ENCODE measurements at regions not wholly inside any gene's neighbourhood (a gene's known extent, or its start where the extent isn't known, plus 50 kb on each side); places are given as distances from the start of the nearest gene placed in this dataset.

DNA sequence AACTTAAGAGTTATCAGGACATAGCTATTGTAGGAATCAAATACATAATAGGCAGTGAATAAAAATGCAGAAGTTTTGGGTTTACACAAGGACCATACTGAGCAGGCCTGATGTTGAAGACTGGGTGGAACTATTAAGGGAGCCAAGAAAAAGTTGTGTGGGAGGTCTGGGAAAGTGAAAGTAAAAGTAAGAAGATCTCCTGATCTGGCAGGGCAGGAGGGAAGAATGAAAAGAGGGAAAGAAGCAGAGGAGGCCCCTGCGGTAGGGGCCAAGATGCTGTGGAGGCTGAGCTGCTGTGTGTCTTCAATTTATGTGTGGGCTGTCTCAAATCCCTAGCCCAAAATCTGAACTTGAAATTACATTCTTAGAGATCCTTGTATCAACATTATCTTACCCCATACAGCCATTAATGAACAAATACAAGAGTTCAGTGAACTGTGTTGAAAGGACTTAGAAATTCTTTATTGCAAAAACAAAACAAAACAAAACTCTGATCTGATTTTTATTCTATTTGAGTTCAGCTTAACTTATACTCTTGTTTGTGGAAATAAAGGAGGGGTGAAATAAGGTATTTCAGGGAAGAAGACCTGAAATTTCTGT lies 1183.8 kb downstream of the HACE1 start:
- no peak for DNase-seq (ENCODE audit: low read depth in 1 of 2, low spot score in 2 of 2)

More for the DNA sequence above, 1183.8 kb downstream of the HACE1 start:
- Histone ChIP-seq H4K91ac (replicated peaks; ENCODE audit: insufficient read length, low read length) (no peak overlapping the region), H3K9ac (replicated peaks in 1 of 4; ENCODE audit: extremely low read depth in 1 of 4, low read depth in 3 of 4, low read length in 3 of 4) (no peak overlapping the region), H3K27me3 (replicated peaks in 1 of 4; ENCODE audit: control insufficient read depth in 3 of 4, extremely low read depth in 1 of 4, insufficient read depth in 3 of 4, low read length in 3 of 4) (peaks cover 0 to 1% (median 0%) of the 10 kb centered on the region in 4 experiments; a peak in 1 of 7 replicates), H3K79me2 (ENCODE audit: control insufficient read depth in 1 of 2, insufficient read depth in 2 of 2, low read length in 2 of 2) (no peaks in the 10 kb centered on the region), H2BK12ac (ENCODE audit: low read depth, low read length) (no peak overlapping the region), H3K4ac (replicated peaks; ENCODE audit: insufficient read length, low read depth, low read length) (no peak overlapping the region), H2AFZ (ENCODE audit: low read length) (no peak overlapping the region), H3K4me3 (ENCODE audit: extremely low read depth in 1 of 4, insufficient read depth in 2 of 4, low read depth in 3 of 4, low read length in 4 of 4) (no peak overlapping the region), H3K4me1 (replicated peaks in 1 of 4; ENCODE audit: control insufficient read depth in 3 of 4, insufficient read depth in 4 of 4, low read length in 3 of 4) (no peaks in the 10 kb centered on the region), H2BK5ac (ENCODE audit: low read depth, low read length) (no peak overlapping the region), H3K56ac (replicated peaks; ENCODE audit: insufficient read length, low read depth, low read length) (no peak overlapping the region), H3K36me3 (ENCODE audit: control insufficient read depth in 2 of 4, insufficient read depth in 4 of 4, low read length in 3 of 4) (no peaks in the 10 kb centered on the region), H3K9me3 (ENCODE audit: insufficient read depth in 2 of 2, low read depth in 1 of 2, low read length in 1 of 2) (peaks cover 8 to 11% of the 10 kb centered on the region in 2 experiments; a peak in 2 of 4 replicates), H4K5ac (ENCODE audit: insufficient read length, low read depth, low read length) (no peak overlapping the region), H4K20me1 (replicated peaks in 1 of 2; ENCODE audit: control insufficient read depth in 1 of 2, insufficient read depth in 2 of 2, low read length in 2 of 2) (no peaks in the 10 kb centered on the region), H3K18ac (ENCODE audit: extremely low read depth, low read length) (no peak overlapping the region), H2BK120ac (replicated peaks; ENCODE audit: low read depth, low read length) (no peak overlapping the region), H2AK5ac (ENCODE audit: low read depth, low read length) (no peak overlapping the region), H2BK15ac (ENCODE audit: low read length) (no peak overlapping the region), H3K23ac (ENCODE audit: insufficient read length) (no peak overlapping the region), H3K4me2 (ENCODE audit: insufficient read depth in 1 of 2, low read depth in 2 of 2, low read length in 2 of 2) (no peak overlapping the region), H3K79me1 (ENCODE audit: low read depth, low read length) (no peaks in the 10 kb centered on the region), H3K23me2 (ENCODE audit: low read depth, low read length) (no peaks in the 10 kb centered on the region), H2BK20ac (ENCODE audit: low read length) (no peak overlapping the region), H3K14ac (ENCODE audit: insufficient read length) (no peak overlapping the region), H3K27ac (ENCODE audit: low read depth, low read length) (no peak overlapping the region), H4K8ac (ENCODE audit: extremely low read depth, insufficient read depth, low read length) (no peak overlapping the region)
- 91% methylated on average over 1 of the region's 1 CpG; no CpG with 5 or more reads in 1 of the 2 experiments for WGBS, 2 experiments (ENCODE audit: extremely low coverage in 1 of 2, insufficient coverage in 1 of 2, insufficient read length in 1 of 2, insufficient replicate concordance in 2 of 2, low coverage in 1 of 2, low lambda C conversion rate in 2 of 2, missing lambda C conversion rate in 1 of 2)
- no peak for FAIRE-seq
- POLR2A ChIA-PET (ENCODE audit: partially characterized antibody) = no interaction called here
- CTCF ChIA-PET (ENCODE audit: partially characterized antibody) = no interaction called here
- no peak for TF ChIP-seq NRF1 (IDR thresholded peaks at IDR 0.05; ENCODE audit: low read depth, low read length)
- TF ChIP-seq CBX5 (IDR thresholded peaks at IDR 0.05; ENCODE audit: low read depth, low read length) = no peak
- TF ChIP-seq GTF2F1 (IDR thresholded peaks at IDR 0.05; ENCODE audit: borderline replicate concordance, low read depth, low read length) = no peak
- no peak for TF ChIP-seq CHD2 (IDR thresholded peaks at IDR 0.05; ENCODE audit: low read length)
- no peak for TF ChIP-seq SAP30 (IDR thresholded peaks at IDR 0.05; ENCODE audit: insufficient read depth, insufficient replicate concordance, low read length)
- no peak for TF ChIP-seq CREB1 (IDR thresholded peaks at IDR 0.05)
- no peak for TF ChIP-seq TAF1 (IDR thresholded peaks at IDR 0.05; ENCODE audit: low read depth, low read length)
- TF ChIP-seq EGR1 (IDR thresholded peaks at IDR 0.05; ENCODE audit: borderline replicate concordance, low read depth, low read length) = no peak

Measured in H1 (cell line).